SK-N-SH treated with all-trans-retinoic acid at 6 μM for 48 hours (cell line): ENCODE measurements at regions not wholly inside any gene's neighbourhood (a gene's known extent, or its start where the extent isn't known, plus 50 kb on each side); places are given as distances from the start of the nearest gene placed in this dataset.

Experiments
- ATAC-seq: fragments of 200-7000 bp; cut with Tn5 transposase; 3 replicates; pipeline ENCODE4 v1.9.1; 2020; ENCODE audit warnings: mild to moderate bottlenecking, moderate library complexity
- ARNTL ChIP-seq: fragments of 450-650 bp; formaldehyde crosslinking; IDR thresholded peaks from 2 replicates; pipeline ENCODE4 v1.5.0; 2020; ENCODE audit warnings: low read depth, mild to moderate bottlenecking, moderate library complexity, borderline replicate concordance
- BACH2 ChIP-seq: fragments of 250-450 bp; sonication (Bioruptor Pico); IDR thresholded peaks from 2 replicates; pipeline ENCODE4 v1.9.0; 2021; ENCODE audit warnings: mild to moderate bottlenecking, borderline replicate concordance
- CREB5 ChIP-seq: fragments of 250-450 bp; sonication (Bioruptor Pico); IDR thresholded peaks from 2 replicates; pipeline ENCODE4 v1.5.1; 2020; ENCODE audit warnings: low read depth, mild to moderate bottlenecking, moderate library complexity
- CSDC2 ChIP-seq: fragments of 250-450 bp; sonication (Bioruptor Pico); IDR thresholded peaks from 2 replicates; pipeline ENCODE4 v1.5.0; 2020; ENCODE audit warnings: mild to moderate bottlenecking, moderate library complexity
- CSRNP3 ChIP-seq: fragments of 250-450 bp; sonication (Bioruptor Pico); IDR thresholded peaks from 2 replicates; pipeline ENCODE4 v1.5.1; 2021; ENCODE audit warnings: mild to moderate bottlenecking, moderate library complexity
- ESRRG ChIP-seq: fragments of 250-450 bp; sonication (Bioruptor Pico); IDR thresholded peaks from 2 replicates; pipeline ENCODE4 v1.6.1; 2021; ENCODE audit warnings: mild to moderate bottlenecking
- GLIS3 ChIP-seq: fragments of 250-450 bp; sonication (Bioruptor Pico); IDR thresholded peaks from 2 replicates; pipeline ENCODE4 v1.5.0; 2020; ENCODE audit warnings: mild to moderate bottlenecking, moderate library complexity
- ISL1 ChIP-seq: fragments of 250-450 bp; sonication (Bioruptor Pico); IDR thresholded peaks from 2 replicates; pipeline ENCODE4 v2.1.2; 2022; ENCODE audit warnings: mild to moderate bottlenecking, moderate library complexity
- OSR1 ChIP-seq: fragments of 250-450 bp; sonication (Bioruptor Pico); IDR thresholded peaks from 2 replicates; pipeline ENCODE4 v1.8.0; 2022; ENCODE audit warnings: moderate library complexity, mild to moderate bottlenecking, inconsistent platforms
- POU6F1 ChIP-seq: fragments of 250-450 bp; sonication (Bioruptor Pico); IDR thresholded peaks from 2 replicates; pipeline ENCODE4 v1.8.0; 2021; ENCODE audit warnings: low read depth, mild to moderate bottlenecking, moderate library complexity, borderline replicate concordance
- PPARA ChIP-seq: fragments of 250-450 bp; sonication (Bioruptor Pico); IDR thresholded peaks from 2 replicates; pipeline ENCODE4 v1.5.0; 2020; ENCODE audit warnings: mild to moderate bottlenecking, borderline replicate concordance
- RARB ChIP-seq: fragments of 250-450 bp; sonication (Bioruptor Pico); IDR thresholded peaks from 2 replicates; pipeline ENCODE4 v1.8.0; 2021; ENCODE audit warnings: mild to moderate bottlenecking, moderate library complexity
- SNAI2 ChIP-seq: fragments of 250-450 bp; sonication (Bioruptor Pico); IDR thresholded peaks from 2 replicates; pipeline ENCODE4 v1.5.0; 2020; ENCODE audit warnings: mild to moderate bottlenecking, moderate library complexity
- TCF4 ChIP-seq: fragments of 250-450 bp; sonication (Bioruptor Pico); IDR thresholded peaks from 2 replicates; pipeline ENCODE4 v1.8.0; 2021; ENCODE audit warnings: mild to moderate bottlenecking, moderate library complexity, borderline replicate concordance
- TOX ChIP-seq: fragments of 250-450 bp; sonication (Bioruptor Pico); IDR thresholded peaks from 2 replicates; pipeline ENCODE4 v1.8.0; 2021; ENCODE audit warnings: mild to moderate bottlenecking, moderate library complexity, borderline replicate concordance
- TSHZ2 ChIP-seq: fragments of 250-450 bp; sonication (Bioruptor Pico); IDR thresholded peaks from 2 replicates; pipeline ENCODE4 v1.5.0; 2020; ENCODE audit warnings: mild to moderate bottlenecking, moderate library complexity
- ZC3H10 ChIP-seq: fragments of 250-450 bp; sonication (Bioruptor Pico); IDR thresholded peaks from 2 replicates; pipeline ENCODE4 v1.5.1; 2021; ENCODE audit warnings: mild to moderate bottlenecking, moderate library complexity
- ZFP3 ChIP-seq: fragments of 250-450 bp; sonication (Bioruptor Pico); IDR thresholded peaks from 2 replicates; pipeline ENCODE4 v1.5.0; 2020; ENCODE audit warnings: mild to moderate bottlenecking, moderate library complexity
- ZFP30 ChIP-seq: fragments of 450-650 bp; formaldehyde crosslinking; IDR thresholded peaks from 2 replicates; pipeline ENCODE4 v1.5.0; 2022; ENCODE audit warnings: mild to moderate bottlenecking, moderate library complexity
- ZNF565 ChIP-seq: fragments of 450-650 bp; formaldehyde crosslinking; conservative IDR thresholded peaks from 2 replicates; pipeline ENCODE4 v1.5.0; 2020; ENCODE audit warnings: low read depth, mild to moderate bottlenecking, moderate library complexity
- ZNF70 ChIP-seq: fragments of 450-650 bp; formaldehyde crosslinking; IDR thresholded peaks from 2 replicates; pipeline ENCODE4 v1.5.0; 2020; ENCODE audit warnings: mild to moderate bottlenecking, moderate library complexity
- ZNF8 ChIP-seq: fragments of 450-650 bp; formaldehyde crosslinking; IDR thresholded peaks from 2 replicates; pipeline ENCODE4 v1.5.0; 2020; ENCODE audit warnings: mild to moderate bottlenecking, moderate library complexity
- TF ChIP-seq, protein P1 (sequence below): fragments of 250-450 bp; sonication (Bioruptor Pico); IDR thresholded peaks from 2 replicates; pipeline ENCODE4 v1.8.0; 2020; ENCODE audit warnings: mild to moderate bottlenecking, moderate library complexity, borderline replicate concordance

DNA sequence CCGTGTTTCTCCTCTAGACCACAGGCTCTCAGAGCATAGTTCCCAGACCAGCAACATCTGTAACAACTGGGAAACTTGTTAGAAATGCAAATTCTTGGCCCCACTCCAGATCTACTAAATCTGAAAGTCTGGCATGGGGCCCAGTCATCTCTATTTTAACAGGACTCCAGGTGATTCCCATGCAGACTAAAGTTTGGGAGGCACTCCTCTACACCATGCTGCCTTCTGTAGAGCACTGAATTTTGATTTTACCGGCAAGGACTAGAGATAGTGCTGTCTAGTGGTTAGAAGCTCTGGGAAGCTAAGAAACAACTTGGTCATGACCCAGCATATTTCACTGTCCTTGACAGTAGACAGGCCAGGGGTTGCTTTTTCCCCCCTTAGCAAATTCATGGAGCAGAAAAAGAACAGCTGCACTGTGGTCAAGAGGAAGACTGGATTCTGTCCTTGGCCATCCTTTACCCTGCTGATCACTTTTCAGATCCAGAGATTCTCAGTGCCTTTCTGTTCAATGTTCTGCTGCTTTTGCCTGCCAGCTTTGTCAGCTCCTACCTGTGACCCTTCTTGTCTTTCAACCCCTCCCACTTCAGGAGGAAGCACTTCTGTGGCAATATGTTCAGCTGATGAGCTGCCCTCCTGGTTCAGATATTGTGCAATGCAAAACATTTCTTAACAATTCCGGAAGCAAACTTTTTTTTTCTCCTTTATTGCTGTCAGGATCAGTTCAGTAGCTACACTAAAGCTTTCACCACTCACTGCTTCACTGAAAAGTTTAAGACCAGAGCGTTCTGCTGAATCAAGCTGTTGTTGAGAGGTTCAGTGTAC is 133.8 kb upstream of the NUDT4 start:
- TF ChIP-seq ZFP3 = no peak
- TF ChIP-seq CREB5 (CRISPR knock-in tag) = no peak
- no peak for TF ChIP-seq GLIS3 (CRISPR knock-in tag)
- no peak for TF ChIP-seq OSR1
- no peak for TF ChIP-seq POU6F1 (CRISPR knock-in tag)
- no peak for TF ChIP-seq PPARA
- TF ChIP-seq RARB (CRISPR knock-in tag) = no peak
- TF ChIP-seq TSHZ2 (CRISPR knock-in tag) = no peak
- TF ChIP-seq BACH2 = no peak
- TF ChIP-seq ZC3H10 = no peak
- no peak for TF ChIP-seq ZFP30 (CRISPR knock-in tag)
- TF ChIP-seq ZNF70 = no peak
- TF ChIP-seq CSDC2 = no peak
- no peak for TF ChIP-seq ARNTL (CRISPR knock-in tag)
- no peak for TF ChIP-seq ZNF8 (CRISPR knock-in tag)
- no peak for TF ChIP-seq ISL1 (CRISPR knock-in tag)
- TF ChIP-seq TOX (CRISPR knock-in tag) = no peak
- no peak for TF ChIP-seq TCF4 (CRISPR knock-in tag)
- TF ChIP-seq CSRNP3 (CRISPR knock-in tag) = no peak
- TF ChIP-seq, all 23 proteins: peak for 0
- peak; percentile 59 for ATAC-seq

DNA sequence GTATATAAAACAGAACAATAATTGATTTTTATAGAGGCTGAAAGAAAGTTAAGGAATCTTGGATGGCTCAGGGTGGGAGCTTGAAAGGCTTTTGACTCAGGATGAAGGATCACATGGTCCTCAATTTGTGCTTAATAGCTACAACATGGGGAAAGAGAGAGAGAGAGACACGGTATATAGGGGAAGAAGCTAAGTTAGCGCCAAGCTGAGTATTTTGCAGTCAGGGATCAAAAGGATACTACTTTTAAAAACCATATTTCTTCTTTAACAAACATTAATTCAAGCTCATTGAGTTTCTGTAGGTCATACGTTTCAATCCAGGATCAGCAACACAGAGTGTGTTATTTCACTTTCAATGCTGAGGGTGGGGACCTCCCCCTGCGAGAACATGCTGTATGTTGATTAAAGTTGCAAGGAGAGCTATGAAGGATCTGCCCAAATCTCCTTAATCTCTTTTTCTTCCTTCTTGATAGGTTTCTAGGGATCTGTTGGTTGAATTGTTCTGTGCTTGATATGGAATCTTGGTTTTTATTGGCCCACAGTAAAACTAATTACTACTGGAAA is 133.1 kb upstream of the NUDT4 start:
- ATAC-seq = no peak; the same call in 2 of the 3 replicates
- no peak for TF ChIP-seq ZNF70
- no peak for TF ChIP-seq ESRRG (CRISPR knock-in tag)
- no peak for TF ChIP-seq TCF4 (CRISPR knock-in tag)
- no peak for TF ChIP-seq TOX (CRISPR knock-in tag)
- no peak for TF ChIP-seq PPARA
- no peak for TF ChIP-seq RARB (CRISPR knock-in tag)
- no peak for TF ChIP-seq ZFP30 (CRISPR knock-in tag)
- TF ChIP-seq CREB5 (CRISPR knock-in tag) = no peak
- TF ChIP-seq ZNF8 (CRISPR knock-in tag) = no peak
- TF ChIP-seq, protein P1, sequence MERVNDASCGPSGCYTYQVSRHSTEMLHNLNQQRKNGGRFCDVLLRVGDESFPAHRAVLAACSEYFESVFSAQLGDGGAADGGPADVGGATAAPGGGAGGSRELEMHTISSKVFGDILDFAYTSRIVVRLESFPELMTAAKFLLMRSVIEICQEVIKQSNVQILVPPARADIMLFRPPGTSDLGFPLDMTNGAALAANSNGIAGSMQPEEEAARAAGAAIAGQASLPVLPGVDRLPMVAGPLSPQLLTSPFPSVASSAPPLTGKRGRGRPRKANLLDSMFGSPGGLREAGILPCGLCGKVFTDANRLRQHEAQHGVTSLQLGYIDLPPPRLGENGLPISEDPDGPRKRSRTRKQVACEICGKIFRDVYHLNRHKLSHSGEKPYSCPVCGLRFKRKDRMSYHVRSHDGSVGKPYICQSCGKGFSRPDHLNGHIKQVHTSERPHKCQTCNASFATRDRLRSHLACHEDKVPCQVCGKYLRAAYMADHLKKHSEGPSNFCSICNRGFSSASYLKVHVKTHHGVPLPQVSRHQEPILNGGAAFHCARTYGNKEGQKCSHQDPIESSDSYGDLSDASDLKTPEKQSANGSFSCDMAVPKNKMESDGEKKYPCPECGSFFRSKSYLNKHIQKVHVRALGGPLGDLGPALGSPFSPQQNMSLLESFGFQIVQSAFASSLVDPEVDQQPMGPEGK (CRISPR knock-in tag) = no peak
- TF ChIP-seq ZNF565 = no peak
- TF ChIP-seq SNAI2 (CRISPR knock-in tag) = no peak
- no peak for TF ChIP-seq ZC3H10
